Testis (tissue), 2 donors: ENCODE measurements at regions not wholly inside any gene's neighbourhood (a gene's known extent, or its start where the extent isn't known, plus 50 kb on each side); places are given as distances from the start of the nearest gene placed in this dataset.

ENCODE experiments used
- CTCF ChIP-seq, 3 experiments: fragments of 450-650 bp in 2 of 3; fragments of 200-600 bp in 1 of 3; sonication (generic) in 1 of 3; IDR thresholded peaks; one replicate each; pipeline ENCODE4 v1.5.1; 2016 to 2019; ENCODE audit warnings: antibody characterized with exemption in 3 of 3, mild to moderate bottlenecking in 2 of 3, moderate library complexity in 1 of 3
- POLR2A ChIP-seq: fragments of 450-650 bp; IDR thresholded peaks from one replicate; pipeline ENCODE4 v1.6.1; 2017; ENCODE audit warnings: antibody characterized with exemption, mild to moderate bottlenecking, moderate library complexity

- TF ChIP-seq POLR2A (no peak), CTCF (IDR thresholded peaks at IDR 0.05) (no peak)
Measured at GRCh38 chr10:8380833-8381496, 326.5 kb downstream of the GATA3 start.
